ENCODE measurements at regions not wholly inside any gene's neighbourhood (a gene's known extent, or its start where the extent isn't known, plus 50 kb on each side); places are given as distances from the start of the nearest gene placed in this dataset.

- no peak for TF ChIP-seq CTCF (IDR thresholded peaks at IDR 0.05)
Measured at GRCh38 chr2:167787562-167787961, 459.8 kb downstream of the STK39 start.

GRCh38 chr2:167787021-167787420, 460.4 kb downstream of the STK39 start:
- no peak for TF ChIP-seq CTCF (IDR thresholded peaks at IDR 0.05)

- TF ChIP-seq CTCF (IDR thresholded peaks at IDR 0.05): no peak
Measured at GRCh38 chr2:167785606-167786216, 461.7 kb downstream of the STK39 start.

GRCh38 chr2:167784084-167784425, 463.3 kb downstream of the STK39 start:
- TF ChIP-seq CTCF (IDR thresholded peaks at IDR 0.05): no peak

- TF ChIP-seq CTCF (IDR thresholded peaks at IDR 0.05): no peak
Measured at GRCh38 chr2:167783261-167784083, 463.9 kb downstream of the STK39 start.

GRCh38 chr2:167776359-167776758, 471.0 kb downstream of the STK39 start:
- no peak for TF ChIP-seq CTCF (IDR thresholded peaks at IDR 0.05)

GRCh38 chr2:167771628-167772027, 475.8 kb downstream of the STK39 start:
- no peak for TF ChIP-seq CTCF (IDR thresholded peaks at IDR 0.05)
